ENCODE measurements at regions not wholly inside any gene's neighbourhood (a gene's known extent, or its start where the extent isn't known, plus 50 kb on each side); places are given as distances from the start of the nearest gene placed in this dataset.

GRCh38 chr2:16832910-16833309, 167.3 kb upstream of the CYRIA start:
- TF ChIP-seq CTCF (IDR thresholded peaks at IDR 0.05) (no peak), POLR2A (IDR thresholded peaks at IDR 0.05) (no peak)
